ENCODE measurements at regions not wholly inside any gene's neighbourhood (a gene's known extent, or its start where the extent isn't known, plus 50 kb on each side); places are given as distances from the start of the nearest gene placed in this dataset.

GRCh38 chr12:18895540-18895939, 157.6 kb downstream of the CAPZA3 start:
- no peak overlapping the region for H3K27ac Mint-ChIP-seq
- no peak for ATAC-seq
- H3K4me1 Mint-ChIP-seq: no peaks in the 10 kb centered on the region
- no peaks in the 10 kb centered on the region for H3K27me3 Mint-ChIP-seq
- no peak for DNase-seq
- no peaks in the 10 kb centered on the region for H3K36me3 Mint-ChIP-seq (ENCODE audit: low read depth)
- H3K4me3 Mint-ChIP-seq: no peak overlapping the region
- no peaks in the 10 kb centered on the region for H3K9me3 ChIP-seq (ENCODE audit: control insufficient read depth, low read length, poor library complexity, severe bottlenecking)

DNA sequence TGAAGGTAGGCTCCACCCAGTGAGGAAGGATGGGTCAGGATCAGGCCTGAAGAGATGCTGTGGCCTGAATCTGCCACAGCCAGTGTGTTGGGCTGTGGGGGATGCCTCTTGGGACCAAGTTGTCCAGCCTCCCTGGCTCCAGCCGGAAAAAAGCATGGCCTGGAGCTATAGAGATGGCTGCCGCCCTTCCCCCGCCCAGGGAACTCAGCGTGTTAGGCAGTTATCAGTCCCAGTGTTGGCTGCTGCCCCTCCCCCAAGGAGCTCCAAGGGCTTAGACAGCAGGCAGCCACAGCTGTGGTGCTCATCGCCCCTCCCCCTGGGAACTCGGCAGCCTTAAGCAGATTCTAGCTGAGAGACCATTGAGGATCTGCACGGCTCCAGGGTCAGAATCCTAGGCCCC, 158.0 kb downstream of the CAPZA3 start:
- H3K4me1 Mint-ChIP-seq: no peaks in the 10 kb centered on the region
- H3K27ac Mint-ChIP-seq: no peak overlapping the region
- H3K36me3 Mint-ChIP-seq (ENCODE audit: low read depth): no peaks in the 10 kb centered on the region
- H3K9me3 ChIP-seq (ENCODE audit: control insufficient read depth, low read length, poor library complexity, severe bottlenecking): no peaks in the 10 kb centered on the region
- ATAC-seq (no peak), DNase-seq (no peak)
- no peaks in the 10 kb centered on the region for H3K27me3 Mint-ChIP-seq
- H3K4me3 Mint-ChIP-seq: no peak overlapping the region

- H3K9me3 ChIP-seq (ENCODE audit: control insufficient read depth, low read length, poor library complexity, severe bottlenecking): no peaks in the 10 kb centered on the region
- DNase-seq: no peak
- Mint-ChIP-seq H3K36me3 (ENCODE audit: low read depth) (no peaks in the 10 kb centered on the region), H3K4me1 (no peaks in the 10 kb centered on the region), H3K27ac (no peak overlapping the region), H3K4me3 (no peak overlapping the region), H3K27me3 (no peaks in the 10 kb centered on the region)
- ATAC-seq: no peak
Observed at GRCh38 chr12:18897823-18898222, 159.9 kb downstream of the CAPZA3 start.

GRCh38 chr12:18898470-18898869, 160.6 kb downstream of the CAPZA3 start:
- no peaks in the 10 kb centered on the region for H3K9me3 ChIP-seq (ENCODE audit: control insufficient read depth, low read length, poor library complexity, severe bottlenecking)
- DNase-seq (no peak), ATAC-seq (no peak)
- Mint-ChIP-seq H3K36me3 (ENCODE audit: low read depth) (no peaks in the 10 kb centered on the region), H3K4me1 (no peaks in the 10 kb centered on the region), H3K4me3 (no peak overlapping the region), H3K27me3 (no peaks in the 10 kb centered on the region), H3K27ac (no peak overlapping the region)

GRCh38 chr12:18899162-18899561, 161.2 kb downstream of the CAPZA3 start:
- Mint-ChIP-seq H3K4me1 (no peaks in the 10 kb centered on the region), H3K27me3 (no peaks in the 10 kb centered on the region), H3K4me3 (no peak overlapping the region), H3K36me3 (ENCODE audit: low read depth) (no peaks in the 10 kb centered on the region), H3K27ac (no peak overlapping the region)
- ATAC-seq (no peak), DNase-seq (no peak)
- no peaks in the 10 kb centered on the region for H3K9me3 ChIP-seq (ENCODE audit: control insufficient read depth, low read length, poor library complexity, severe bottlenecking)

DNA sequence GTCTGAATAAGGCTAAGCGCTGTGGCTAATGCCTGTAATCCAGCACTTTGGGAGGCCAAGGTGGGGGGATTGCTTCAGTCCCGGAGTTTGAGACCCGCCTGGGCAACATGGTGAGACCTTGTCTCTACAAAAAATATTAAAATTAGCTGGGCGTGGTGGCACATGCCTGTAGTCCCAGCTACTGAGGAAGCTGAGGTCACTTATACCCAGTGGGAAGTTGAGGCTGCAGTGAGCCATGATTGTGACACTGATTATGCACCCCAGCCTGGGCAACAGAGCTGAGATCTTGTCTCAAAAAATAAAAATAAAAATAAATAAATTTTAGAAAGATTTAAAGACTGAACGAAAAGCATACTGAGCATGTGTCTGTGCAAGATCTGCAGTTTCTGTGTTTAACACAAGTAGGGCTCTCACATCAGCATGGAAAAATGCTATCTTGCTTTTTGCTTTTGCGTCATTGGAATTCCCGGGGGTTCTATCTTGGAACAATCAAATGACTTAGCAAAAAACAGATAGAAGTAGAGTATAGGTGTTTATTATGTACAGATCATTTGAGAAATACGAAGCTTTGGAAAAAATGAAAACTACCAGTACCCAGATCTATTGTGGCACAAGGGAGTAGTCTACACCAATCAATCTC, 161.9 kb downstream of the CAPZA3 start:
- Mint-ChIP-seq H3K27me3 (no peaks in the 10 kb centered on the region), H3K36me3 (ENCODE audit: low read depth) (no peaks in the 10 kb centered on the region), H3K4me3 (no peak overlapping the region), H3K4me1 (no peaks in the 10 kb centered on the region), H3K27ac (no peak overlapping the region)
- DNase-seq (no peak), ATAC-seq (no peak)
- no peaks in the 10 kb centered on the region for H3K9me3 ChIP-seq (ENCODE audit: control insufficient read depth, low read length, poor library complexity, severe bottlenecking)

GRCh38 chr12:18905134-18905533, 167.2 kb downstream of the CAPZA3 start:
- DNase-seq (no peak), ATAC-seq (no peak)
- Mint-ChIP-seq H3K36me3 (ENCODE audit: low read depth) (no peaks in the 10 kb centered on the region), H3K27me3 (no peaks in the 10 kb centered on the region), H3K27ac (no peak overlapping the region), H3K4me3 (no peak overlapping the region), H3K4me1 (no peaks in the 10 kb centered on the region)
- no peaks in the 10 kb centered on the region for H3K9me3 ChIP-seq (ENCODE audit: control insufficient read depth, low read length, poor library complexity, severe bottlenecking)

- H3K36me3 Mint-ChIP-seq (ENCODE audit: low read depth): no peaks in the 10 kb centered on the region
- ATAC-seq (no peak), DNase-seq (no peak)
- no peaks in the 10 kb centered on the region for H3K27me3 Mint-ChIP-seq
- H3K4me1 Mint-ChIP-seq: no peaks in the 10 kb centered on the region
- H3K27ac Mint-ChIP-seq: no peak overlapping the region
- no peaks in the 10 kb centered on the region for H3K9me3 ChIP-seq (ENCODE audit: control insufficient read depth, low read length, poor library complexity, severe bottlenecking)
- no peak overlapping the region for H3K4me3 Mint-ChIP-seq
Observed at GRCh38 chr12:18906395-18906794, 168.5 kb downstream of the CAPZA3 start.

- DNase-seq (no peak), ATAC-seq (no peak)
- H3K4me1 Mint-ChIP-seq: no peaks in the 10 kb centered on the region
- H3K27me3 Mint-ChIP-seq: no peaks in the 10 kb centered on the region
- no peak overlapping the region for H3K27ac Mint-ChIP-seq
- H3K9me3 ChIP-seq (ENCODE audit: control insufficient read depth, low read length, poor library complexity, severe bottlenecking): no peaks in the 10 kb centered on the region
- H3K36me3 Mint-ChIP-seq (ENCODE audit: low read depth): no peaks in the 10 kb centered on the region
- no peak overlapping the region for H3K4me3 Mint-ChIP-seq
Observed at GRCh38 chr12:18907127-18907526, 169.2 kb downstream of the CAPZA3 start.

GRCh38 chr12:18907728-18908127, 169.8 kb downstream of the CAPZA3 start:
- H3K9me3 ChIP-seq (ENCODE audit: control insufficient read depth, low read length, poor library complexity, severe bottlenecking): no peaks in the 10 kb centered on the region
- no peak for DNase-seq
- no peaks in the 10 kb centered on the region for H3K4me1 Mint-ChIP-seq
- H3K27ac Mint-ChIP-seq: no peak overlapping the region
- no peaks in the 10 kb centered on the region for H3K27me3 Mint-ChIP-seq
- no peaks in the 10 kb centered on the region for H3K36me3 Mint-ChIP-seq (ENCODE audit: low read depth)
- no peak overlapping the region for H3K4me3 Mint-ChIP-seq
- ATAC-seq: no peak

DNA sequence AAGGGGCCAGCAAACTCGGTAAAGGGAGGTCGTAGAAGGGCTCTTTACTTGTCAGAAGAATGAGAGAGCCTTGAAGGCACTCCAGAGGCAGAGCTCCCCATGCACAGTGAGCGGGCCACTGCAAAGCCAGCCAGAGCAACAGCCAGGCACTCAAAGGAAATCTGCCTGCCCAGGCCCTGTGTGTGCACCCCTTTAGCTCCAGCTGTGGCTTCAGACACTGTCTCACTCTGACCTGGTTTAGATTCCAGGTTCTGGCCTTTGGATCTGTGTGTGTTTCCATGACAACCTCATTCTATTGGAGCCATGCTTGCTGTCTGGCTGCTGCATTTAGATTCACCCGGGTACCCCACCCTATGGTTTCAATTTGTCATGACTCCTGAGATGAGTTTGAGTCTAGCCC, 170.3 kb downstream of the CAPZA3 start:
- no peak overlapping the region for H3K4me3 Mint-ChIP-seq
- ATAC-seq (no peak), DNase-seq (no peak)
- H3K36me3 Mint-ChIP-seq (ENCODE audit: low read depth): no peaks in the 10 kb centered on the region
- no peaks in the 10 kb centered on the region for H3K27me3 Mint-ChIP-seq
- H3K9me3 ChIP-seq (ENCODE audit: control insufficient read depth, low read length, poor library complexity, severe bottlenecking): no peaks in the 10 kb centered on the region
- H3K27ac Mint-ChIP-seq: no peak overlapping the region
- no peaks in the 10 kb centered on the region for H3K4me1 Mint-ChIP-seq

- H3K9me3 ChIP-seq (ENCODE audit: control insufficient read depth, low read length, poor library complexity, severe bottlenecking): no peaks in the 10 kb centered on the region
- peaks cover 8% of the 10 kb centered on the region for H3K27me3 Mint-ChIP-seq
- no peak overlapping the region for H3K4me3 Mint-ChIP-seq
- H3K4me1 Mint-ChIP-seq: no peaks in the 10 kb centered on the region
- no peak for ATAC-seq
- DNase-seq: no peak
- no peak overlapping the region for H3K27ac Mint-ChIP-seq
- H3K36me3 Mint-ChIP-seq (ENCODE audit: low read depth): no peaks in the 10 kb centered on the region
Observed at GRCh38 chr12:18919871-18920511, 182.1 kb downstream of the CAPZA3 start.

DNA sequence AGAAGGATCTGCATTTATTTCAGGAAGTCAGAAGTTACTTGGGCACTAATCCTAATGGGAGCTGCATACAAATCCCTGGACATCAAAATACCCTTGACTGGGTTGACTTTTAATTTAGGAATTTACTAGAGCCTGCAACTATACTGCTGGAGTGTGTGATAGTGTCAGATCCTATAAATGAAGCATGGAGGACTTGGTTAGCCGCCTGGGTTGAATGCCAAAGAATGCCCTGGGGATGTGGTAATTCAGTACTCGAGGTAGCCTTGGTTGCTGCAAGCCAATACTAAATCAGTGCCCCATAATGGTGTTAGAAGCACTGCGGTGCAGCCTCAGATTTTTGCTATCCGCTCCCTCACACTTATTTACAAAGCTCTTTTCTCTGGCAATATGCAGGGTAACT, 184.9 kb downstream of the CAPZA3 start:
- no peaks in the 10 kb centered on the region for H3K9me3 ChIP-seq (ENCODE audit: control insufficient read depth, low read length, poor library complexity, severe bottlenecking)
- ATAC-seq (no peak), DNase-seq (no peak)
- Mint-ChIP-seq H3K27me3 (peaks cover 9% of the 10 kb centered on the region), H3K4me3 (no peak overlapping the region), H3K4me1 (no peaks in the 10 kb centered on the region), H3K27ac (no peak overlapping the region), H3K36me3 (ENCODE audit: low read depth) (no peaks in the 10 kb centered on the region)

DNA sequence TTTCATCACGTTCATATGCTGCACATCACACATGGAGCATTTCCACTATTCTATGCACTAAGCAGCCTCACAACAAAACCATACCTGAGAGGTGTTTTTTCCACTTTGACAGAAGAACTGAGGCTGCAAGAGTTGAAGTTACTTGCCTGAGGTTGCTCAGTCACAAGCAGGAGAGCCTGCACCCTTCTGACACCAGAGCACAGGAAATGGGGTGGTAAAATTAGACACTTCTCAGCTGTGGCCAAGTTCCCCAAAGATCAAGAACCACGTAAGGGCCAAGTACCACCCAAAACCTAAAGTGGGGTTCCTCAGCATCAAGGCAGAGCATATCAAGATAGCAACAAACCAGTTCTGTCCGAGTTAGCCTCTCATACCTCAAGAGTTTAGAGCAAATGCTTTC, 185.8 kb downstream of the CAPZA3 start:
- no peak overlapping the region for H3K27ac Mint-ChIP-seq
- H3K4me3 Mint-ChIP-seq: no peak overlapping the region
- ATAC-seq (no peak), DNase-seq (no peak)
- peaks cover 9% of the 10 kb centered on the region for H3K27me3 Mint-ChIP-seq
- no peaks in the 10 kb centered on the region for H3K36me3 Mint-ChIP-seq (ENCODE audit: low read depth)
- H3K4me1 Mint-ChIP-seq: no peaks in the 10 kb centered on the region
- H3K9me3 ChIP-seq (ENCODE audit: control insufficient read depth, low read length, poor library complexity, severe bottlenecking): no peaks in the 10 kb centered on the region
